Fibroblast of lung (primary cell): ENCODE measurements at regions not wholly inside any gene's neighbourhood (a gene's known extent, or its start where the extent isn't known, plus 50 kb on each side); places are given as distances from the start of the nearest gene placed in this dataset.

Experiments used
- EZH2 ChIP-seq: IDR thresholded peaks from 2 replicates; pipeline ENCODE4 v1.5.1; 2012; ENCODE audit warnings: low read length, control low read depth, mild to moderate bottlenecking; ENCODE audit errors: missing control alignments
- TF ChIP-seq, protein P1 (sequence below), 2 donors: IDR thresholded peaks in 1 of 2; conservative IDR thresholded peaks in 1 of 2; 1 replicate in 1 of 2; 2 replicates in 1 of 2; pipeline ENCODE4 v1.5.1; 2011 to 2012; ENCODE audit warnings: low read length in 2 of 2, control low read depth in 1 of 2, inconsistent platforms in 1 of 2, low read depth in 1 of 2, mild to moderate bottlenecking in 1 of 2

DNA sequence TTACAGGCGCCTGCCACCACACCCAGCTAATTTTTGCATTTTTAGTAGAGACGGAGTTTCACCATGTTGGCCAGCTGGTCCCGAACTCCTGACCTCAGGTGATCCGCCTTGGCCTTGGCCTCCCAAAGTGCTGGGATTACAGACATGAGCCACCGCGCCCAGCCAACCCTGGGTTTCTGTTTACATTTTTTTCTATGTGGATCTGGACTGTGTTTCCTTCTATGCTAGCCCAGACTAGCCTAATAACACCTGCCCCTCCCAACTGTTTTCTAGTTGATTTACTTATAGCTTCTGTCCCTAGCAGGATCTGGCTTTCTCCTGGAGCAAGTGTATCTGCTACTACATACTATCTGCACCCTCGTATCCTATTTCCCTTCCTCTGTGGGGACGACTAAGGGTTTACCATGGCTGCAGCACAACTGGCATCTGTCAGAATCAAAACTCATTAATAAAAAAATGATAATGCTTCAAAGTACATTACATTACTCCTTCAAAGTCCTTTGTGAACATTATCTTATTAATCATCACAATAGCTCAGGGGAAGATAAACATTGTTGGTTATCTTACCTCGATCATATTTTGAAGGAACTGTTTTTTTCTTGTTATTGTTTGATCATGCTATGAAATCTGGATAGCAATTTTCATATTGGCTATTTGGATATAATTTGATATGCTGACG is 228.3 kb downstream of the KLF5 start:
- TF ChIP-seq, protein P1, sequence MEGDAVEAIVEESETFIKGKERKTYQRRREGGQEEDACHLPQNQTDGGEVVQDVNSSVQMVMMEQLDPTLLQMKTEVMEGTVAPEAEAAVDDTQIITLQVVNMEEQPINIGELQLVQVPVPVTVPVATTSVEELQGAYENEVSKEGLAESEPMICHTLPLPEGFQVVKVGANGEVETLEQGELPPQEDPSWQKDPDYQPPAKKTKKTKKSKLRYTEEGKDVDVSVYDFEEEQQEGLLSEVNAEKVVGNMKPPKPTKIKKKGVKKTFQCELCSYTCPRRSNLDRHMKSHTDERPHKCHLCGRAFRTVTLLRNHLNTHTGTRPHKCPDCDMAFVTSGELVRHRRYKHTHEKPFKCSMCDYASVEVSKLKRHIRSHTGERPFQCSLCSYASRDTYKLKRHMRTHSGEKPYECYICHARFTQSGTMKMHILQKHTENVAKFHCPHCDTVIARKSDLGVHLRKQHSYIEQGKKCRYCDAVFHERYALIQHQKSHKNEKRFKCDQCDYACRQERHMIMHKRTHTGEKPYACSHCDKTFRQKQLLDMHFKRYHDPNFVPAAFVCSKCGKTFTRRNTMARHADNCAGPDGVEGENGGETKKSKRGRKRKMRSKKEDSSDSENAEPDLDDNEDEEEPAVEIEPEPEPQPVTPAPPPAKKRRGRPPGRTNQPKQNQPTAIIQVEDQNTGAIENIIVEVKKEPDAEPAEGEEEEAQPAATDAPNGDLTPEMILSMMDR (conservative IDR thresholded peaks at IDR 0.05 in 1 of 2, IDR thresholded peaks at IDR 0.05 in 1 of 2; ENCODE audit: low read depth in 1 of 2, low read length in 2 of 2) = no peak
- no peak for TF ChIP-seq EZH2
